ENCODE measurements at regions not wholly inside any gene's neighbourhood (a gene's known extent, or its start where the extent isn't known, plus 50 kb on each side); places are given as distances from the start of the nearest gene placed in this dataset.
A peak's percentile ranks its signal among the peaks of the same experiment; 100 is the strongest.

- intact Hi-C loops (cut with micrococcal nuclease; ENCODE audit: unreplicated experiment), result no loop called here
- ChIA-PET POLR2A (no interaction called here), CTCF (no interaction called here)
- no peak overlapping the region for H3K4me3 ChIP-seq (ENCODE audit: low read depth in 2 of 2, low read length in 2 of 2)
- H3K27ac ChIP-seq (ENCODE audit: low read length), result no peak overlapping the region
- H3K4me1 ChIP-seq (ENCODE audit: control insufficient read depth, insufficient read depth, low read length), result no peaks in the 10 kb centered on the region
- H3K36me3 ChIP-seq (ENCODE audit: control insufficient read depth, insufficient read depth, low read length), result no peaks in the 10 kb centered on the region
- H3K9me3 ChIP-seq (ENCODE audit: control insufficient read depth, insufficient read depth, low read depth, low read length), result no peaks in the 10 kb centered on the region
- peaks cover 7% of the 10 kb centered on the region; the same call in 1 of the 2 replicates for H3K27me3 ChIP-seq (ENCODE audit: control insufficient read depth, insufficient read depth, low read length)
- TF ChIP-seq, protein P1, sequence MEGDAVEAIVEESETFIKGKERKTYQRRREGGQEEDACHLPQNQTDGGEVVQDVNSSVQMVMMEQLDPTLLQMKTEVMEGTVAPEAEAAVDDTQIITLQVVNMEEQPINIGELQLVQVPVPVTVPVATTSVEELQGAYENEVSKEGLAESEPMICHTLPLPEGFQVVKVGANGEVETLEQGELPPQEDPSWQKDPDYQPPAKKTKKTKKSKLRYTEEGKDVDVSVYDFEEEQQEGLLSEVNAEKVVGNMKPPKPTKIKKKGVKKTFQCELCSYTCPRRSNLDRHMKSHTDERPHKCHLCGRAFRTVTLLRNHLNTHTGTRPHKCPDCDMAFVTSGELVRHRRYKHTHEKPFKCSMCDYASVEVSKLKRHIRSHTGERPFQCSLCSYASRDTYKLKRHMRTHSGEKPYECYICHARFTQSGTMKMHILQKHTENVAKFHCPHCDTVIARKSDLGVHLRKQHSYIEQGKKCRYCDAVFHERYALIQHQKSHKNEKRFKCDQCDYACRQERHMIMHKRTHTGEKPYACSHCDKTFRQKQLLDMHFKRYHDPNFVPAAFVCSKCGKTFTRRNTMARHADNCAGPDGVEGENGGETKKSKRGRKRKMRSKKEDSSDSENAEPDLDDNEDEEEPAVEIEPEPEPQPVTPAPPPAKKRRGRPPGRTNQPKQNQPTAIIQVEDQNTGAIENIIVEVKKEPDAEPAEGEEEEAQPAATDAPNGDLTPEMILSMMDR (IDR thresholded peaks at IDR 0.05), result no peak
- no peak for TF ChIP-seq POLR2AphosphoS5 (IDR thresholded peaks at IDR 0.05; ENCODE audit: low read depth, low read length)
- TF ChIP-seq, protein P2, sequence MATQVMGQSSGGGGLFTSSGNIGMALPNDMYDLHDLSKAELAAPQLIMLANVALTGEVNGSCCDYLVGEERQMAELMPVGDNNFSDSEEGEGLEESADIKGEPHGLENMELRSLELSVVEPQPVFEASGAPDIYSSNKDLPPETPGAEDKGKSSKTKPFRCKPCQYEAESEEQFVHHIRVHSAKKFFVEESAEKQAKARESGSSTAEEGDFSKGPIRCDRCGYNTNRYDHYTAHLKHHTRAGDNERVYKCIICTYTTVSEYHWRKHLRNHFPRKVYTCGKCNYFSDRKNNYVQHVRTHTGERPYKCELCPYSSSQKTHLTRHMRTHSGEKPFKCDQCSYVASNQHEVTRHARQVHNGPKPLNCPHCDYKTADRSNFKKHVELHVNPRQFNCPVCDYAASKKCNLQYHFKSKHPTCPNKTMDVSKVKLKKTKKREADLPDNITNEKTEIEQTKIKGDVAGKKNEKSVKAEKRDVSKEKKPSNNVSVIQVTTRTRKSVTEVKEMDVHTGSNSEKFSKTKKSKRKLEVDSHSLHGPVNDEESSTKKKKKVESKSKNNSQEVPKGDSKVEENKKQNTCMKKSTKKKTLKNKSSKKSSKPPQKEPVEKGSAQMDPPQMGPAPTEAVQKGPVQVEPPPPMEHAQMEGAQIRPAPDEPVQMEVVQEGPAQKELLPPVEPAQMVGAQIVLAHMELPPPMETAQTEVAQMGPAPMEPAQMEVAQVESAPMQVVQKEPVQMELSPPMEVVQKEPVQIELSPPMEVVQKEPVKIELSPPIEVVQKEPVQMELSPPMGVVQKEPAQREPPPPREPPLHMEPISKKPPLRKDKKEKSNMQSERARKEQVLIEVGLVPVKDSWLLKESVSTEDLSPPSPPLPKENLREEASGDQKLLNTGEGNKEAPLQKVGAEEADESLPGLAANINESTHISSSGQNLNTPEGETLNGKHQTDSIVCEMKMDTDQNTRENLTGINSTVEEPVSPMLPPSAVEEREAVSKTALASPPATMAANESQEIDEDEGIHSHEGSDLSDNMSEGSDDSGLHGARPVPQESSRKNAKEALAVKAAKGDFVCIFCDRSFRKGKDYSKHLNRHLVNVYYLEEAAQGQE (IDR thresholded peaks at IDR 0.05; ENCODE audit: insufficient read depth in 1 of 2, low read depth in 2 of 2, low read length in 1 of 2), result no peak
- no peak for TF ChIP-seq TCF7L2 (IDR thresholded peaks at IDR 0.05; ENCODE audit: low read depth, low read length)
- no TSS peak for BruUV-seq (replicated peaks)
- in situ Hi-C loops (cut with HindIII; ENCODE audit: low pct_unique_long_range_greater_than_20kb, low sequenced_read_pairs), result no loop called here
- no peak for DNase-seq (ENCODE audit: low read depth, low spot score)
- ATAC-seq, result no peak
Measured at GRCh38 chr3:132222868-132223538, 94.2 kb upstream of the ACP3 start.

DNA sequence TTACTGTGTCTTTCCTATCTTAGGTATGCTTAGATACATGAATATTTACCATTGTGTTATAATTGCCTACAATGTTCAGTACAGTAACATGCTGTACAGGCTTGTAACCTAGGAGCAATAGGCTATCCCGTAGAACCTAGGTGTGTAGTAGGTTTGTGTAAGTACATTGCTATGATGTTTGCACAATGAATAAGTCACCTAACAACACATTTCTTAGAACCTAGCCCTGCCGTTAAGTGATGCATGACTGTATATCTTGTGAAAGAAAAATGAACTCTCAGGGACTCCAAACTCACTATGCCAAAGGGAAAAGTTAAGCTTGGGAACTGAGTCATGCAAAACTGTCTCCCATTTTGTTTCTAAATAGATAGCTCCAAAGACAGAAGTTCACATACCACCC is 91.5 kb upstream of the ACP3 start:
- no TSS peak for BruUV-seq (replicated peaks)
- ATAC-seq (peak; percentile 66; the same call in 1 of the 2 replicates), DNase-seq (ENCODE audit: low read depth, low spot score) (no peak)
- in situ Hi-C loops (cut with HindIII; ENCODE audit: low pct_unique_long_range_greater_than_20kb, low sequenced_read_pairs), result no loop called here
- no peak for TF ChIP-seq TCF7L2 (IDR thresholded peaks at IDR 0.05; ENCODE audit: low read depth, low read length)
- TF ChIP-seq, protein P2 (IDR thresholded peaks at IDR 0.05; ENCODE audit: insufficient read depth in 1 of 2, low read depth in 2 of 2, low read length in 1 of 2), result no peak
- TF ChIP-seq SIN3A (IDR thresholded peaks at IDR 0.05; ENCODE audit: borderline replicate concordance, insufficient read depth, low read depth, low read length), result no peak
- 0 out of 2 replicates have a peak, but pooled peaks cover 4% of the 10 kb centered on the region for H3K27me3 ChIP-seq (ENCODE audit: control insufficient read depth, insufficient read depth, low read length)
- intact Hi-C loops (cut with micrococcal nuclease; ENCODE audit: unreplicated experiment), result no loop called here
- ChIA-PET POLR2A (no interaction called here), CTCF (no interaction called here)
- no peak overlapping the region for H3K4me3 ChIP-seq (ENCODE audit: low read depth in 2 of 2, low read length in 2 of 2)
- H3K36me3 ChIP-seq (ENCODE audit: control insufficient read depth, insufficient read depth, low read length), result no peaks in the 10 kb centered on the region
- H3K9me3 ChIP-seq (ENCODE audit: control insufficient read depth, insufficient read depth, low read depth, low read length), result no peaks in the 10 kb centered on the region
- no peaks in the 10 kb centered on the region for H3K4me1 ChIP-seq (ENCODE audit: control insufficient read depth, insufficient read depth, low read length)
- H3K27ac ChIP-seq (ENCODE audit: low read length), result no peak overlapping the region

Measured in Panc1 (cell line).